Activated CD8-positive, alpha-beta T cell treated with anti-CD3 and anti-CD28 coated beads, Interleukin-2, amount 10 ng/mL, durations not matched to agents 7 days and 5 days (primary cell): ENCODE measurements at regions not wholly inside any gene's neighbourhood (a gene's known extent, or its start where the extent isn't known, plus 50 kb on each side); places are given as distances from the start of the nearest gene placed in this dataset.

Experiments
- ATAC-seq: fragments of 150-1000 bp; cut with Tn5 transposase; one replicate; pipeline ENCODE4 v1.10.0; 2021; ENCODE audit warnings: moderate library complexity
- CTCF ChIA-PET: fragments of 350-600 bp; sonication (Branson Sonifier 250); formaldehyde crosslinking; loops from one replicate; lab custom pipeline; 2021; ENCODE audit warnings: antibody characterized with exemption; lab: Charles Lee
- POLR2A ChIA-PET: fragments of 350-600 bp; sonication (Branson Sonifier 250); formaldehyde crosslinking; loops from one replicate; lab custom pipeline; 2021; ENCODE audit warnings: antibody characterized with exemption; lab: Charles Lee
- DNase-seq: peaks from one replicate; pipeline ENCODE4 v3.0.0-alpha.2; 2020
- H3K27ac Mint-ChIP-seq: one replicate; pipeline ENCODE4 v1.8.0; 2021; ENCODE audit warnings: mild to moderate bottlenecking, mixed read lengths
- H3K27me3 Mint-ChIP-seq: one replicate; pipeline ENCODE4 v1.8.0; 2021; ENCODE audit warnings: low read depth, mixed read lengths
- H3K36me3 Mint-ChIP-seq: one replicate; pipeline ENCODE4 v1.8.0; 2021; ENCODE audit warnings: low read depth, mixed read lengths
- H3K4me1 Mint-ChIP-seq: one replicate; pipeline ENCODE4 v1.8.0; 2021; ENCODE audit warnings: low read depth, mixed read lengths
- H3K4me3 Mint-ChIP-seq: one replicate; pipeline ENCODE4 v1.8.0; 2021; ENCODE audit warnings: mild to moderate bottlenecking, mixed read lengths
- H3K9me3 Mint-ChIP-seq: one replicate; pipeline ENCODE4 v1.8.0; 2022; ENCODE audit warnings: mixed read lengths; ENCODE audit not compliant: insufficient read depth

DNA sequence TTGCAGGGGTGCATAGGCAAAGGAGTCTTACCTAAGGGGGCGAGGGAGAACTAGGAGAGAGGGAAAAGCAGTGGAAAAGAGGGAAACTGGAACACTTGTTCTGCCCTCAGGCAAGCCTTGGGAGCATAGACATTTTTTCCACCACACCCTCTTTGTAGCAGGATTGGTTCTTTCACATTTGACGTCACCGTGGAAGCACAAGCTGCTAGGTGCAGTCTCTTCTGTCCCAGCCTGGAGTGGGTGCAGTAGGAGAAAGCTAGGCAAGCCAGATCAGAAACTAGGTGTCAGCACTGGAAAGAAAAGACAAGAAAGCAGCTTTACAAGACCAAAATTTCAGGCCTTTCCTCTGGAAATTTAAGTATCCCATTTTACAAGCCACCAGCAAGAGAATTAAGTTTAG is 440.4 kb downstream of the EFNA5 start:
- DNase-seq = no peak
- CTCF ChIA-PET = no interaction called here
- no peak overlapping the region for H3K27ac Mint-ChIP-seq
- H3K36me3 Mint-ChIP-seq = no peaks in the 10 kb centered on the region
- no peaks in the 10 kb centered on the region for H3K4me1 Mint-ChIP-seq
- no peak for ATAC-seq
- no peak overlapping the region for H3K4me3 Mint-ChIP-seq
- no peaks in the 10 kb centered on the region for H3K27me3 Mint-ChIP-seq
- POLR2A ChIA-PET = no interaction called here
- no peaks in the 10 kb centered on the region for H3K9me3 Mint-ChIP-seq

DNA sequence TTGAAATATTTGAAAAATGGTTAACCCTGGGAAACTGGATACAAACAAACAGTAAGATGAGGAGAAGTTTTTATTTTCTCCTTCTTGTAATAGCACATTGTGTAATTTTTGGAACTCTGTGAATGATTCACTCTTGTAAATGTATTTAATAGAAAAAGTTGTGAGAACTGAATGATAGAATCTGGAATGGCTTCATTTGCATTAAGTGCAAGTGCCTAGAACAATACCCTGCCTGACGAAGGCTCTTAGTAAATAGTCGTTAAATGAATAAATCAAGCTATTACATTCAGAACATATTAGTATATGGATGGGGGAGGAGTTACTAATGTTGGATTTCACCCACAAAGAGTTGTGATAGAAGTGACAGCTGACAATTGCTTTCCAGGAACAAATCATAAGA is 442.5 kb downstream of the EFNA5 start:
- Mint-ChIP-seq H3K4me1 (no peaks in the 10 kb centered on the region), H3K27me3 (no peaks in the 10 kb centered on the region), H3K36me3 (no peaks in the 10 kb centered on the region), H3K4me3 (no peak overlapping the region), H3K27ac (no peak overlapping the region), H3K9me3 (no peaks in the 10 kb centered on the region)
- DNase-seq (no peak), ATAC-seq (no peak)
- ChIA-PET POLR2A (no interaction called here), CTCF (no interaction called here)

DNA sequence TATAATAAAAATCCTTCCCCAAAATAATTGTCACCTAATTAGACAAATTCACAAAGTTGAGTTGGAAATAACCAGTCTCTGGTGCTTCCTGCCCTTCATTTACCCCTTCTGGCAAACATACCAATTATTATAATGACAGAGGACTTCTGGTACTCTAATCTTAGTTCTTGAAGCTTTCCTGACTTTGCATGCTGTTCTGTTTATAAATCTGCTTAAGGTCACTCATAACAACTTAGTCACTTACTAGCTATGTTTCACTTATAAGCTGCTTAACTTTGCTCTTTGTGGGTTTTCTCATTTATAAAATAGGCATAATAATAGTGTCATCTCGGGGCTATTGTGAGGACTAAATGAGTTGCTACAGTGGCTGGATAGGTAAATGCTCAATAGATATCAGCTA is 446.5 kb downstream of the EFNA5 start:
- Mint-ChIP-seq H3K36me3 (no peaks in the 10 kb centered on the region), H3K9me3 (no peaks in the 10 kb centered on the region), H3K4me3 (no peak overlapping the region), H3K4me1 (no peaks in the 10 kb centered on the region), H3K27ac (no peak overlapping the region), H3K27me3 (no peaks in the 10 kb centered on the region)
- ATAC-seq (no peak), DNase-seq (no peak)
- ChIA-PET POLR2A (no interaction called here), CTCF (no interaction called here)

DNA sequence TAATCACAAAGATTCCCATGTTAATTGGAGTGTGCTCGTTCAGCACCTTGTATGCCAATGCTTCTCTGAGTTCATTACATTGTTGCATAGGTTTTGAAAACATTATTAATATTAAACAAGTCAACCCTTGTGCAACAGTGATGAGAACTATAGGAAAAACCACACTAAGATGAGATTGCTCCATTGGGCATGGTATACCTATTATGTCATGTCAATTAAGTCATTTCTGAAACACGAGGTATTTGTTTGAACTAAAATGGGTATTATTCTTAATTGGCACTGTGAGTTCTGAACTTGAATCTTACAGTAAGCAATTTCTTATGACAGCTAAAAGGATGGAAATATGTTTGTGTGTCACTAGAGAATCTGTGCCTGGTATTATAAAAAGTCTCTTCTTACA is 447.7 kb downstream of the EFNA5 start:
- POLR2A ChIA-PET = no interaction called here
- no peak overlapping the region for H3K4me3 Mint-ChIP-seq
- ATAC-seq (no peak), DNase-seq (no peak)
- CTCF ChIA-PET = no interaction called here
- H3K9me3 Mint-ChIP-seq = no peaks in the 10 kb centered on the region
- H3K27me3 Mint-ChIP-seq = no peaks in the 10 kb centered on the region
- no peaks in the 10 kb centered on the region for H3K36me3 Mint-ChIP-seq
- H3K27ac Mint-ChIP-seq = no peak overlapping the region
- no peaks in the 10 kb centered on the region for H3K4me1 Mint-ChIP-seq

DNA sequence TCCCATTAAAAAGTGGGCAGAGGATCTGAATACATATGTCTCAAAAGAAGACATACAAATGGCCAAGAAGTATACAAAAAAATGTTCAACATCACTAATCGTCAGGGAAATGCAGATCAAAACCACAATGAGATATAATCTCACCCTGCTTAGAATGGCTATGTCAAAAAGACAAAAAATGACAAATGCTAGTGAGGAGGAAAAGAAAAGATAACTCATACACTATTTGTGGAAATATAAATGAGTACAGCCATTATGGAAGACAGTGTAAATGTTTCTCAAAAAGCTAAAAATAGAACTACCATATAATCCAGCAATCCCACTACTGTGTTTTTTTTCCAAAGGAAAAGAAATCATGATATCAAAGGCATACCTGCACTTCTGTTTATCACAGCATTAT is 450.7 kb downstream of the EFNA5 start:
- no peaks in the 10 kb centered on the region for H3K4me1 Mint-ChIP-seq
- no peak overlapping the region for H3K4me3 Mint-ChIP-seq
- ChIA-PET POLR2A (no interaction called here), CTCF (no interaction called here)
- DNase-seq = no peak
- no peak for ATAC-seq
- no peak overlapping the region for H3K27ac Mint-ChIP-seq
- no peaks in the 10 kb centered on the region for H3K9me3 Mint-ChIP-seq
- H3K27me3 Mint-ChIP-seq = no peaks in the 10 kb centered on the region
- H3K36me3 Mint-ChIP-seq = no peaks in the 10 kb centered on the region

DNA sequence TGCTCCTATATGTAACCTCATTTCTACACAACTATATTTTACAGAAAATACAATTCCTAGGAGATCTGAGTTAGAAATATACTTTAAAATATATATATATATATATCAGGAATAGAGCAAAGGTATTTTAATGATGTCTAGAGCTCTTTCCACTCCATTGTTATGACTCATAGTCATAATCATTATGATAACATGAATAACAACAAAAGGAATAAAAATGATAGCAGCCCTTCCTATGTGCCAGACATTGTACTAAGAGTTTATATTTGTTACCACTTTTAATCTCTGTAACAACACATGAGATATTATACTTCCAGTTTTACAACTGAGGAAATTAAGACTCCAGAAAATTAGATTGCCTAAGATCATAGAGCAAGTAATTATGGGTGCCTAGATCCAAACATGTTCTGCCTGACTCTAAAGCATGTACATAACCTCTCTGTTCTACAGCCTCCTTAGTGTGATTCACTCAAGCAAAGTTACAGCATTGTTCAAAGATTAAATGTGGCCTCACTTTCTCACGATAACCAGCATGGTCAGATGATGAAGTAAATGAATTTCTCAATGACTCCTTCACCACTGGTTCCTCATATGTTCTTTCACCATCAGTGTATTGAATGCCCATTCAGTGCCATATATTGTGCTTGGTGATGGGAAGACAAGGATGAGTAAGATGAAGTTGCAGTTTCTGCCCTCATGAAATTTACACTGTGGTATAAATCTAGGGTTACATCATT is 452.1 kb downstream of the EFNA5 start:
- no peaks in the 10 kb centered on the region for H3K27me3 Mint-ChIP-seq
- POLR2A ChIA-PET = interaction anchor here (0.7 kb wide), 1 partner anchor 280 kb away, joined by 3 read pairs; no protein-coding TSS in a partner anchor
- no peak overlapping the region for H3K4me3 Mint-ChIP-seq

DNA sequence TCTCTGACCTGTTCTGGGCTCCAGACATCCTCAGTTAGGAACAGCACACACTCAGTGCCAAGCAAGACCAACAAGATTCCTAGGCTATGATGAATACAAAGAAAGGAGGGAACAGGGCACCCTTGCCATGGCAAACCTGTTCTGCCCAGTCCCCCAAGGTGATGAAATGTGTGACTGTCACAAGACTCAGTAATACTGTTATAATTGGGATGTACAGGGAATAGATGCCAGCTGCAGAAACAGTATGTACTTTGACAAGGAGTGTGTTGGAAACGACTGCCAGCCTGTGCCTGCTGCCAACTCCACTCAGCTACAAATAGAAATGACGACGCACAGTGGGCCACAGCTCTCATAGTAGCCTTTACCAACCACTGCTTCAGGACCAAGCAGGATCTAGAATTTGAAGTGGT is 453.0 kb downstream of the EFNA5 start:
- Mint-ChIP-seq H3K4me1 (no peaks in the 10 kb centered on the region), H3K9me3 (no peaks in the 10 kb centered on the region), H3K36me3 (no peaks in the 10 kb centered on the region), H3K27me3 (no peaks in the 10 kb centered on the region), H3K27ac (no peak overlapping the region), H3K4me3 (no peak overlapping the region)
- ChIA-PET CTCF (no interaction called here), POLR2A (no interaction called here)
- no peak for ATAC-seq
- no peak for DNase-seq

More for the DNA sequence above, 452.1 kb downstream of the EFNA5 start:
- CTCF ChIA-PET = no interaction called here
- Mint-ChIP-seq H3K36me3 (no peaks in the 10 kb centered on the region), H3K4me1 (no peaks in the 10 kb centered on the region), H3K27ac (no peak overlapping the region), H3K9me3 (no peaks in the 10 kb centered on the region)
- no peak for ATAC-seq
- no peak for DNase-seq

DNA sequence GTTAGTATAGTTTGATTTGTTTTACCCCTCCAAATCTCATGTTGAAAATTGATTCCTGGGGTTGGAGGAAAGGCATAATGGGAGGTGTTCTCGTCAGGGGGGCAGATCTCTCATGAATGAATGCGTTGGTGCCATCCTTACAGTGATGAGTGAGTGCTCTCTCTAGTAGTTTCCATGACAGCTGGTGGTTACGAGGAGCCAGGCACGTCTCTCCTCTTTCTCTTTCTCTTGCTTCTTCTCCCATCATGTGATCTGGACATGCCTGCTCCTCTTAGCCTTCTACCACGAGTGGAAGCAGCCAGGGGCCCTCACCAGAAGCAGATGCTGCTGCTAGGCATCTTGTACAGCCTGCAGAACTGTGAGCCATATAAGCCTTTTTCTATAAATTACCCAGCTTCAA is 454.1 kb downstream of the EFNA5 start:
- H3K4me3 Mint-ChIP-seq = no peak overlapping the region
- H3K4me1 Mint-ChIP-seq = no peaks in the 10 kb centered on the region
- no peaks in the 10 kb centered on the region for H3K36me3 Mint-ChIP-seq
- CTCF ChIA-PET = no interaction called here
- no peaks in the 10 kb centered on the region for H3K9me3 Mint-ChIP-seq
- DNase-seq (no peak), ATAC-seq (no peak)
- no peak overlapping the region for H3K27ac Mint-ChIP-seq
- no peaks in the 10 kb centered on the region for H3K27me3 Mint-ChIP-seq
- POLR2A ChIA-PET = no interaction called here

DNA sequence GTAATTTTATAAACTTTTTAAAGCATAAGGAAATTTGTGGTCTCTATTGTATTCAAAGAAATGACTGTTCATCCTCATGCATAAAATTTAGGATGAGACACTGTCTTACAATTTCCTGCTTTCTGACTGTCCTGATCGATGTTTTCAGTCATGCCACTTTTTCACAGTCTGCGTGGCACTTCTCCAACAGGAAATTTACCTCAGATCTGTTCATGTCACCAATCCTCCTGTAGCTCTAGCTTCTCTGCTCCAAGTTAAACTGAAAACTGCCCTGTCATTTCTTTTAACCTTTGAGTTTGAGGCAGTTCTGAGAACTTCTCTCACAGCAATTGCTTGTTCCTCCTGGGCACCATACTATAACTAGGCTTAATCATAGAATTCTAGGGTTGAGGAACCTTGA is 455.1 kb downstream of the EFNA5 start:
- H3K4me3 Mint-ChIP-seq = no peak overlapping the region
- H3K27ac Mint-ChIP-seq = no peak overlapping the region
- no peak for DNase-seq
- no peaks in the 10 kb centered on the region for H3K36me3 Mint-ChIP-seq
- H3K9me3 Mint-ChIP-seq = no peaks in the 10 kb centered on the region
- POLR2A ChIA-PET = no interaction called here
- ATAC-seq = no peak
- CTCF ChIA-PET = no interaction called here
- H3K4me1 Mint-ChIP-seq = no peaks in the 10 kb centered on the region
- no peaks in the 10 kb centered on the region for H3K27me3 Mint-ChIP-seq

DNA sequence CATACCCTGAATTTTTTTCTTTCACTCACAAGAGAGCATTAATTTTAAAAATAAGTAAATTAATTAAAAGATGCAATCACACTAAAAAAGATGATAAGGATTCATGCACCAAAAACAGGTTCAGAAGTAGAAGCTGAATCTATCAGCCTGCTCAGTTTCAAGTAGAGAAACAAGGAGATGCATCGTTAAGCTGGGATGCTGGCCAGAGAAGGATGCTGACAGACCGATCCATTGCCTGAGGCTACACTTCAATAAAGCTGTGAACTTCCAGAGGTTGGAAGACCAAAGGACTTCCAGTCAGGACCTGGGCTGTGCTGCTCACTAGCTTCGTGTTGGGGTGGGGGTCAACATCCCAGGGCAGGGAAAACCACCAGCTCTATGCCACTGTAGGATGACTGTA is 457.7 kb downstream of the EFNA5 start:
- no peak for ATAC-seq
- Mint-ChIP-seq H3K9me3 (no peaks in the 10 kb centered on the region), H3K27ac (no peak overlapping the region), H3K4me1 (no peaks in the 10 kb centered on the region), H3K27me3 (no peaks in the 10 kb centered on the region), H3K36me3 (no peaks in the 10 kb centered on the region), H3K4me3 (no peak overlapping the region)
- CTCF ChIA-PET = no interaction called here
- no peak for DNase-seq
- POLR2A ChIA-PET = no interaction called here

DNA sequence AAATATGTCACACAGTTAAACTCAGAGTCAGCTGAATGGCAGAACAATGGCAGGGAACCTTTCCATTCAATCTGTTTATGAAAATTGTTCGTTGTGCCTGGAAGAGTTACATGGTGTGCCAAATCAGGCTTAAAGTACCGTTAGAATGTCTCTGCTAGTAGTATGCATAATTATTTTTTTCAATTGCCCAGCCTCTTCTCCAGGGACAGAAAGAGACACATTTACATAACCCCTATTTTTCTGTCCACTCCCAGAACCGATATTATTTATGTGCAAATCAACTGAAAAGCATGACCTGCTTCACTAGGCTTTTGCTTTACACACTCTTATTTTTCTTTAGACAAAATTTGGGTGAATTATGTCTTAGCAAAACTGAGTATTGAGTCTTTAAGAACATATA is 459.1 kb downstream of the EFNA5 start:
- ChIA-PET POLR2A (no interaction called here), CTCF (no interaction called here)
- Mint-ChIP-seq H3K4me1 (no peaks in the 10 kb centered on the region), H3K36me3 (no peaks in the 10 kb centered on the region), H3K9me3 (no peaks in the 10 kb centered on the region), H3K27me3 (no peaks in the 10 kb centered on the region), H3K4me3 (no peak overlapping the region), H3K27ac (no peak overlapping the region)
- ATAC-seq (no peak), DNase-seq (no peak)

DNA sequence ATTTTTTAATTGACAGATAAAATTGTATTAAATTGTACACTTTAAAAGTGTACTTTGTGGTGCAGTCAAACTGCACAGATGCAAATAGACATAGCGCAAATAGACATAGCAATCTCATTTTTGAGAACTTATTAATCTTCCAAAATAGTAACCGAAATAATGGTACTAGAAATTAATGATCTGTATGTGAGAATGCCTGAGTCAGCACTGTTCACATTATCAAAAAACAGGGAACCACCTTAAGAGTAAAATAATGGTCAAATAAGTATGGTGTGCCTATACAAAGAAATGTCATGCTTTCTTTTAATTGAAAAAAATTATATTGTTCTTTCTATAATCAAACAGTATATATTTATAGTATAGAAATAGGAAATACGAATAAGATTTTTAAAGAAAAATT is 461.9 kb downstream of the EFNA5 start:
- Mint-ChIP-seq H3K27me3 (no peaks in the 10 kb centered on the region), H3K4me1 (no peaks in the 10 kb centered on the region), H3K36me3 (no peaks in the 10 kb centered on the region), H3K4me3 (no peak overlapping the region), H3K27ac (no peak overlapping the region), H3K9me3 (peaks cover 3% of the 10 kb centered on the region)
- DNase-seq = no peak
- ChIA-PET POLR2A (no interaction called here), CTCF (no interaction called here)
- ATAC-seq = no peak

DNA sequence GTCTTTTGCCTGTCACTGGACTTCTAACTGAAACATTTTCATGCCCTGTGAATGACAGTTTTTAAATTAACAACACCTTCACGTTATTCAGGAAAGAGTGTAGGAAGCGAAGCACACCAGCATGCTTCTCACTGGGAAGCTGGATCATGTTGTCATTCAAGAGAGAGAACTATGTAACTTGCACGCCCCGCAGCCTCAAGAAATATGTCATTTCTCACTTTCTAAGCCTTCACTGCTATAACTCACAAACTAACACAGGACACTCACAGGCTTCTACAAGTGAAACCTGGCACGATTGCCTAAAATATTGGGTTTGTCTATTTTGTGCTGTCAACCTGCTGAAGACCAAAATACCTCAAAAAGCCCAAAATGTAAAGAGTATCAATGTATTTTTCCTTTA is 466.3 kb downstream of the EFNA5 start:
- H3K27me3 Mint-ChIP-seq = no peaks in the 10 kb centered on the region
- ATAC-seq (no peak), DNase-seq (no peak)
- peaks cover 3% of the 10 kb centered on the region for H3K9me3 Mint-ChIP-seq
- H3K4me1 Mint-ChIP-seq = no peaks in the 10 kb centered on the region
- H3K27ac Mint-ChIP-seq = no peak overlapping the region
- ChIA-PET CTCF (no interaction called here), POLR2A (no interaction called here)
- no peaks in the 10 kb centered on the region for H3K36me3 Mint-ChIP-seq
- H3K4me3 Mint-ChIP-seq = no peak overlapping the region
